HepG2 (cell line): ENCODE measurements at regions not wholly inside any gene's neighbourhood (a gene's known extent, or its start where the extent isn't known, plus 50 kb on each side); places are given as distances from the start of the nearest gene placed in this dataset.

Experiments
- ATAC-seq: fragments of 200-7000 bp; cut with Tn5 transposase; 3 replicates; pipeline ENCODE4 v1.9.1; 2020; ENCODE audit warnings: mild to moderate bottlenecking, moderate library complexity
- BruUV-seq: library from RNA; stranded (reverse); fragments of 400-500 nt; replicated peaks from 2 replicates; lab custom pipeline; 2021; lab: Mats Ljungman, UMichigan
- CTCF ChIA-PET: fragments of 300-600 bp; formaldehyde crosslinking; extraction: SDS; loops from one replicate; lab custom pipeline; 2021; ENCODE audit warnings: low total read pairs, inconsistent platforms, low intra/inter-chr PET ratio; lab: Yijun Ruan, JAX
- POLR2A ChIA-PET: fragments of 350-600 bp; sonication (Branson Sonifier 250); formaldehyde crosslinking; loops from one replicate; lab custom pipeline; 2020; ENCODE audit warnings: antibody characterized with exemption, inconsistent platforms; lab: Yijun Ruan, JAX
- DNase-seq: peaks from one replicate; pipeline ENCODE4 v3.0.0-alpha.2; 2015; ENCODE audit warnings: low spot score
- FAIRE-seq: peaks from 3 replicates; lab custom pipeline; 2011; peaks lifted over from hg19 to GRCh38; lab: Jason Lieb, UNC
- H2AFZ ChIP-seq: one replicate; pipeline ENCODE4 v1.6.1; 2011; ENCODE audit warnings: low read length, inconsistent platforms
- H3K27ac ChIP-seq: fragments of 300-600 bp; 3 replicates; pipeline ENCODE4 v1.8.0; 2011; ENCODE audit warnings: mixed run types, mild to moderate bottlenecking, mixed read lengths, low read length, inconsistent platforms; ENCODE audit not compliant: insufficient read depth; ENCODE audit errors: extremely low read length
- H3K27me3 ChIP-seq, 2 experiments: fragments of 200-600 bp in 1 of 2; 2 replicates in 1 of 2; 3 replicates in 1 of 2; pipeline versions ENCODE4 v1.6.0 to v1.8.0; 2011; ENCODE audit warnings: low read length in 2 of 2, mild to moderate bottlenecking in 2 of 2, moderate library complexity in 2 of 2, inconsistent platforms in 1 of 2; ENCODE audit not compliant: insufficient read depth in 2 of 2, control insufficient read depth in 1 of 2
- H3K36me3 ChIP-seq, 2 experiments: fragments of 200-600 bp in 1 of 2; replicated peaks in 1 of 2; 2 replicates in 1 of 2; 3 replicates in 1 of 2; pipeline versions ENCODE4 v1.5.1 to v1.8.0; 2011; ENCODE audit warnings: low read length in 2 of 2, inconsistent platforms in 1 of 2; ENCODE audit not compliant: insufficient read depth in 2 of 2, control insufficient read depth in 1 of 2
- H3K4me1 ChIP-seq: 2 replicates; pipeline ENCODE4 v1.5.1; 2012; ENCODE audit warnings: low read length, inconsistent platforms; ENCODE audit not compliant: insufficient read depth
- H3K4me2 ChIP-seq: 2 replicates; pipeline ENCODE4 v1.6.0; 2011; ENCODE audit warnings: low read depth, low read length, inconsistent platforms
- H3K4me3 ChIP-seq, 3 experiments: fragments of 200-600 bp in 1 of 3; sonication (generic), shearing (Covaris generic) in 1 of 3; replicated peaks in 1 of 3; 2 replicates each; pipeline ENCODE4 v1.5.1; 2011 to 2016; ENCODE audit warnings: low read length in 3 of 3, inconsistent platforms in 2 of 3, low read depth in 2 of 3, mild to moderate bottlenecking in 2 of 3, control low read depth in 1 of 3, mixed read lengths in 1 of 3; ENCODE audit not compliant: insufficient read depth in 1 of 3
- H3K79me2 ChIP-seq: one replicate; pipeline ENCODE4 v1.6.1; 2011; ENCODE audit warnings: low read length, inconsistent platforms; ENCODE audit not compliant: insufficient read depth
- H3K9ac ChIP-seq: 2 replicates; pipeline ENCODE4 v1.6.0; 2011; ENCODE audit warnings: mild to moderate bottlenecking, low read depth, low read length, inconsistent platforms; ENCODE audit not compliant: insufficient read depth
- H3K9me3 ChIP-seq: 2 replicates; pipeline ENCODE4 v1.5.1; 2012; ENCODE audit warnings: mild to moderate bottlenecking, low read length
- H4K20me1 ChIP-seq: 2 replicates; pipeline ENCODE4 v1.6.0; 2011; ENCODE audit warnings: inconsistent platforms, mild to moderate bottlenecking, low read length, moderate library complexity; ENCODE audit not compliant: insufficient read depth
- CEBPB ChIP-seq: IDR thresholded peaks from 2 replicates; pipeline ENCODE4 v1.6.1; 2011; ENCODE audit warnings: low read depth, low read length, improper control_type of control experiment, borderline replicate concordance
- CEBPG ChIP-seq: IDR thresholded peaks from 2 replicates; pipeline ENCODE4 v1.6.1; 2016
- ETV5 ChIP-seq: IDR thresholded peaks from 2 replicates; pipeline ENCODE4 v1.6.1; 2018; ENCODE audit warnings: missing biosample characterization, missing genetic modification reagents, inconsistent platforms, borderline replicate concordance
- FOXO1 ChIP-seq: sonication (generic); formaldehyde crosslinking; IDR thresholded peaks from 2 replicates; pipeline ENCODE4 v1.4.0; 2020; ENCODE audit warnings: missing genetic modification reagents
- MAFF ChIP-seq: IDR thresholded peaks from 2 replicates; pipeline ENCODE4 v1.6.1; 2011; ENCODE audit warnings: low read depth, low read length, improper control_type of control experiment
- MAFK ChIP-seq, 2 experiments: IDR thresholded peaks in 1 of 2; conservative IDR thresholded peaks in 1 of 2; 2 replicates each; pipeline ENCODE4 v1.6.1; 2011; ENCODE audit warnings: improper control_type of control experiment in 2 of 2, low read length in 2 of 2
- NFE2L2 ChIP-seq: fragments of 150-350 bp; IDR thresholded peaks from 2 replicates; pipeline ENCODE4 v1.6.1; 2014; ENCODE audit warnings: low read length
- SCMH1 ChIP-seq: sonication (generic); formaldehyde crosslinking; IDR thresholded peaks from 2 replicates; pipeline ENCODE4 v1.9.0; 2021; ENCODE audit warnings: missing genetic modification reagents, mild to moderate bottlenecking, borderline replicate concordance
- SIN3B ChIP-seq: fragments of 150-350 bp; IDR thresholded peaks from 2 replicates; pipeline ENCODE4 v1.6.1; 2014; ENCODE audit warnings: low read length
- SP4 ChIP-seq: sonication (generic); formaldehyde crosslinking; IDR thresholded peaks from 2 replicates; pipeline ENCODE4 v1.8.1; 2023; ENCODE audit warnings: mild to moderate bottlenecking, missing genetic modification reagents
- YEATS2 ChIP-seq: sonication (generic); formaldehyde crosslinking; IDR thresholded peaks from 2 replicates; pipeline ENCODE4 v1.4.0; 2020; ENCODE audit warnings: missing genetic modification reagents, borderline replicate concordance
- ZBTB1 ChIP-seq: sonication (generic); formaldehyde crosslinking; IDR thresholded peaks from 2 replicates; pipeline ENCODE4 v1.4.0; 2020; ENCODE audit warnings: missing genetic modification reagents, borderline replicate concordance
- ZNF263 ChIP-seq: sonication (generic); formaldehyde crosslinking; IDR thresholded peaks from 2 replicates; pipeline ENCODE4 v1.4.0; 2020; ENCODE audit warnings: missing genetic modification reagents
- WGBS: methylation state at CpG from one replicate; pipeline ENCODE4 v1.1.6; 2017; ENCODE audit warnings: low lambda C conversion rate; 5-methylcytosine and 5-hydroxymethylcytosine counted together
- in situ Hi-C: cut with HindIII; loops from 2 replicates; pipeline ENCODE4 v1.10.0; 2017; ENCODE audit warnings: low pct_unique_long_range_greater_than_20kb; ENCODE audit not compliant: extremely low pct_ligation_motif_present
- intact Hi-C: fragments of 100-400 bp; cut with micrococcal nuclease; formaldehyde crosslinking; loops from one replicate; pipeline ENCODE4 v1.10.0; 2022; ENCODE audit not compliant: unreplicated experiment
- TF ChIP-seq, protein P1 (sequence below): sonication (generic); formaldehyde crosslinking; conservative IDR thresholded peaks from 2 replicates; pipeline ENCODE4 v1.8.0; 2022; ENCODE audit warnings: low read depth, missing genetic modification reagents
- TF ChIP-seq, protein P2 (sequence below): sonication (generic); formaldehyde crosslinking; IDR thresholded peaks from 2 replicates; pipeline ENCODE4 v1.5.0; 2020; ENCODE audit warnings: missing genetic modification reagents
- TF ChIP-seq, protein P3 (sequence below), 2 experiments: sonication (generic) in 1 of 2; formaldehyde crosslinking in 1 of 2; IDR thresholded peaks; 2 replicates each; pipeline versions ENCODE4 v1.4.0 to v1.6.1; 2016 to 2020; ENCODE audit warnings: borderline replicate concordance in 1 of 2, low read depth in 1 of 2, mild to moderate bottlenecking in 1 of 2, missing genetic modification reagents in 1 of 2

DNA sequence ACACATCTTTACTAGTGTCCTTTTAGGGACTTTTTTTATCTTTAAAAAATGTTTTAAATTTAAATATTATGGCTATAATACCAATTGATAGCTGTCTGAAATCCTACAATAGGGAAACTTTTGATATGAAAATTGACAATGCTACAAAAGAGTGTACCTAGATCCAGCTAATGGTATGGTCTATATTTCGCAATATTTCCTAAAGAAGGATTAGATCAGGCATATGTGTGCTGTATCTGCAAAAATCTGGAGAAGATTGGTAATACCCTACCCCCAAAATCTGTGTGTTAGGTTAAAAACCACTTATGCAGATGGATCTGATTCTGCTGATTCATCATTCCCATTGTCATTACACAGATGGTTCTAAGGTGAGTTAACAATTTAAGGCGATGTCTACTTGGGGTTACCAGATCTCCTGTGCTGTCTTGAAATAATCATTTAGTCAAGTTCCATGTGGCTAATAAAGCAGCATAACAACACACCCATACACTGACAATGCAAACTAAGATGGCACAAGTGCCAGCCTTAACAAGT lies 137.1 kb downstream of the GASK1B start:
- Histone ChIP-seq H3K27ac (no peak overlapping the region), H3K4me2 (no peak overlapping the region), H3K27me3 (no peaks in the 10 kb centered on the region), H3K4me1 (peaks cover 52% of the 10 kb centered on the region), H4K20me1 (no peaks in the 10 kb centered on the region), H3K9me3 (peaks cover 16% of the 10 kb centered on the region), H2AFZ (no peak overlapping the region), H3K36me3 (no peaks in the 10 kb centered on the region), H3K79me2 (no peaks in the 10 kb centered on the region), H3K9ac (no peak overlapping the region), H3K4me3 (no peak overlapping the region)
- 97% methylated on average over 2 of the region's 2 CpGs for WGBS
- ChIA-PET CTCF (no interaction called here), POLR2A (no interaction called here)
- TF ChIP-seq SIN3B (no peak), SCMH1 (CRISPR knock-in tag) (no peak), ZNF263 (CRISPR knock-in tag) (no peak), NFE2L2 (peak; percentile 5; the same call in 1 of the 2 replicates), FOXO1 (no peak), MAFF (peak; percentile 94), ZBTB1 (CRISPR knock-in tag) (no peak), ETV5 (CRISPR knock-in tag) (no peak), MAFK (conservative IDR thresholded peaks at IDR 0.05 in 1 of 2, IDR thresholded peaks at IDR 0.05 in 1 of 2; ENCODE audit: low read length in 2 of 2) (peak; percentile 93 to 96), CEBPB (peak; percentile 90), CEBPG (peak; percentile 64), YEATS2 (CRISPR knock-in tag) (no peak), SP4 (CRISPR knock-in tag) (no peak)
- TF ChIP-seq, protein P1, sequence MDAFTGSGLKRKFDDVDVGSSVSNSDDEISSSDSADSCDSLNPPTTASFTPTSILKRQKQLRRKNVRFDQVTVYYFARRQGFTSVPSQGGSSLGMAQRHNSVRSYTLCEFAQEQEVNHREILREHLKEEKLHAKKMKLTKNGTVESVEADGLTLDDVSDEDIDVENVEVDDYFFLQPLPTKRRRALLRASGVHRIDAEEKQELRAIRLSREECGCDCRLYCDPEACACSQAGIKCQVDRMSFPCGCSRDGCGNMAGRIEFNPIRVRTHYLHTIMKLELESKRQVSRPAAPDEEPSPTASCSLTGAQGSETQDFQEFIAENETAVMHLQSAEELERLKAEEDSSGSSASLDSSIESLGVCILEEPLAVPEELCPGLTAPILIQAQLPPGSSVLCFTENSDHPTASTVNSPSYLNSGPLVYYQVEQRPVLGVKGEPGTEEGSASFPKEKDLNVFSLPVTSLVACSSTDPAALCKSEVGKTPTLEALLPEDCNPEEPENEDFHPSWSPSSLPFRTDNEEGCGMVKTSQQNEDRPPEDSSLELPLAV (CRISPR knock-in tag) = no peak
- TF ChIP-seq, protein P2, sequence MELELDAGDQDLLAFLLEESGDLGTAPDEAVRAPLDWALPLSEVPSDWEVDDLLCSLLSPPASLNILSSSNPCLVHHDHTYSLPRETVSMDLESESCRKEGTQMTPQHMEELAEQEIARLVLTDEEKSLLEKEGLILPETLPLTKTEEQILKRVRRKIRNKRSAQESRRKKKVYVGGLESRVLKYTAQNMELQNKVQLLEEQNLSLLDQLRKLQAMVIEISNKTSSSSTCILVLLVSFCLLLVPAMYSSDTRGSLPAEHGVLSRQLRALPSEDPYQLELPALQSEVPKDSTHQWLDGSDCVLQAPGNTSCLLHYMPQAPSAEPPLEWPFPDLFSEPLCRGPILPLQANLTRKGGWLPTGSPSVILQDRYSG (CRISPR knock-in tag) = no peak
- TF ChIP-seq, protein P3, sequence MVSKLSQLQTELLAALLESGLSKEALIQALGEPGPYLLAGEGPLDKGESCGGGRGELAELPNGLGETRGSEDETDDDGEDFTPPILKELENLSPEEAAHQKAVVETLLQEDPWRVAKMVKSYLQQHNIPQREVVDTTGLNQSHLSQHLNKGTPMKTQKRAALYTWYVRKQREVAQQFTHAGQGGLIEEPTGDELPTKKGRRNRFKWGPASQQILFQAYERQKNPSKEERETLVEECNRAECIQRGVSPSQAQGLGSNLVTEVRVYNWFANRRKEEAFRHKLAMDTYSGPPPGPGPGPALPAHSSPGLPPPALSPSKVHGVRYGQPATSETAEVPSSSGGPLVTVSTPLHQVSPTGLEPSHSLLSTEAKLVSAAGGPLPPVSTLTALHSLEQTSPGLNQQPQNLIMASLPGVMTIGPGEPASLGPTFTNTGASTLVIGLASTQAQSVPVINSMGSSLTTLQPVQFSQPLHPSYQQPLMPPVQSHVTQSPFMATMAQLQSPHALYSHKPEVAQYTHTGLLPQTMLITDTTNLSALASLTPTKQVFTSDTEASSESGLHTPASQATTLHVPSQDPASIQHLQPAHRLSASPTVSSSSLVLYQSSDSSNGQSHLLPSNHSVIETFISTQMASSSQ (IDR thresholded peaks at IDR 0.05; ENCODE audit: low read depth) = no peak
- TF ChIP-seq, protein P3 (CRISPR knock-in tag; IDR thresholded peaks at IDR 0.05; ENCODE audit: borderline replicate concordance) = no peak
- ATAC-seq = no peak
- intact Hi-C loops = loop anchor here (1.0 to 2.0 kb wide), 2 partner anchors 11 to 15 kb away; no protein-coding TSS in a partner anchor
- in situ Hi-C loops = loop anchor here (25.0 kb wide), 1 partner anchor 1073 kb away; the partner anchor contains the start of gene PDGFC
- FAIRE-seq = no peak
- no TSS peak for BruUV-seq
- no peak for DNase-seq
